Keratinocyte (primary cell): ENCODE measurements at regions not wholly inside any gene's neighbourhood (a gene's known extent, or its start where the extent isn't known, plus 50 kb on each side); places are given as distances from the start of the nearest gene placed in this dataset.

Experiments used
- CTCF ChIP-seq, 3 experiments: IDR thresholded peaks in 1 of 3; conservative IDR thresholded peaks in 1 of 3; optimal IDR thresholded peaks in 1 of 3; 2 replicates in 2 of 3; 3 replicates in 1 of 3; pipeline versions ENCODE3 to v1.5.1; 2011; ENCODE audit warnings: low read length in 3 of 3, mild to moderate bottlenecking in 3 of 3, moderate library complexity in 2 of 3, control low read depth in 1 of 3, inconsistent platforms in 1 of 3; ENCODE audit not compliant: insufficient read depth in 2 of 3; ENCODE audit errors: extremely low read depth in 1 of 3
- EZH2 ChIP-seq: IDR thresholded peaks from one replicate; pipeline ENCODE4 v1.6.1; 2012; ENCODE audit warnings: inconsistent platforms, mild to moderate bottlenecking, low read length, moderate library complexity

- no peak for TF ChIP-seq CTCF (optimal IDR thresholded peaks at IDR 0.05 in 1 of 3, IDR thresholded peaks at IDR 0.05 in 1 of 3, conservative IDR thresholded peaks at IDR 0.05 in 1 of 3; ENCODE audit: extremely low read depth in 1 of 3, insufficient read depth in 2 of 3, low read length in 3 of 3)
- TF ChIP-seq EZH2, result no peak
These were observed 81.6 kb upstream of the RNF32 start for GRCh38 chr7:156559001-156559400.
